AML-193 (cell line): ENCODE measurements at regions not wholly inside any gene's neighbourhood (a gene's known extent, or its start where the extent isn't known, plus 50 kb on each side); places are given as distances from the start of the nearest gene placed in this dataset.

Experiments
- DNase-seq, 2 experiments: peaks; one replicate each; lab custom pipeline; 2025; lab: John Stamatoyannopoulos, UW

DNA sequence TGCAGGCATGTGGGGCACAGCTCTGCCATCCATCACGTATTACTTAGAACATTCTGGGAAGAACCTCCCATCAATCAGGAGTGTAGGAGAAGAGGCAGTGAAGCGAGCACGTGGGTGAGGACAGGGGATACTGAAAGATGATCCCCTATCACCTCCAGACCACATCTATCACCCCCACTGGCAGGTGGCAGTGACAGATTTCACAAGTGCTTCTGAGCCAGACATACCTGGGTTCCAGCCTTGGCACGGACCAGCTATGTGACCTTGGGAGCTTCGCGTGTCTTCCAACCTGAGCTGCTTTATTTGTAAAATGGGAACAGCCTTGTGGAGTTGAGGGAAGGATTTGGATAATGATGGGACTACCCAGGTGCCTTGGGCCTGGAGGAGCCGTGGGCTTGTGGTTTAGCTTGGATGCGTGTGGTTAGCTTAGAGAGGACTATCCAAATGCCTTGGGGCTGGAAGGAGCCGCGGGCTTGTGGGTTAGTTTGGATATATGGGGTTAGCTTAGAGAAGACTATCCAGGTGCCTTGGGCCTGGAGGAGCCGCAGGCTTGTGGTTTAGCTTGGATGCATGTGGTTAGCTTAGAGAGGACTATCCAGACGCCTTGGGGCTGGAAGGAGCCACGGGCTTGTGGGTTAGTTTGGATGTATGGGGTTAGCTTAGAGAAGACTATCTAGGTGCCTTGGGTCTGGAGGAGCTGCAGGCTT lies 206.4 kb downstream of the ENGASE start:
- no peak for DNase-seq

DNA sequence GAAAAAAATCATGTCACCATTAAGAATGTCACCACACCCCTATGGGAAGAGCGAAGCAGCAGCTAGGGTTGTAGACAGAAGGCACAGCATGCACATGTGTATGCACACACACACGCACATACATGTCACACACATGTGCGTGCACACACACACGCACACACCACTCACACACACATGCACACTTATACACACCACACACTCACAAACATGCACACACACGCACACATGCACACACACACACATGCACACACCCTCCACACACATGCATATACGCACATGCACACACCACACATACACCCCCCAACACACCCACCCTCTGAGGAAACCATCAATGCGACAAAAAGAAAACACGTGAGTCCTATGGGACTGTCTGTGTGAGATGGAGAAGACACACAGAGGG lies 205.4 kb downstream of the ENGASE start:
- no peak for DNase-seq

DNA sequence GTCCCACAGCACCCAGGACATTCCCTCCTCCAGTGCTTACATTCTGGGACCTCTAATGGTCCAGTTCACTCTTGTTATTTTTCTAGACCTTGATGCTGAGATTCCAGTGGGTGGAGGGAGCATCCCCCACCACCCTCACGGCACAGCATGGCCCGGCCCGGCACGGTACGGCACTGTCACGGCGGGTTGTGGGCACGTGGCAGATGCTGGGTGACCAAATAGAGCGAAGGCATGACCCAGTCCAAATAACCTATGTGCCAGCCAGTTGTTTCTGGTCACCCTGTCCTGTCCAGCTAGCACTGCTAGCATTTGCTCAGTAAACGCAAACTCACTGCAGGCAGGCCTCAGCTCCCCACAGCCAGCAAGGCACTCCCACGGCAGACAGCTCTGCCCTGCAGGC lies 204.7 kb downstream of the ENGASE start:
- no peak for DNase-seq

DNA sequence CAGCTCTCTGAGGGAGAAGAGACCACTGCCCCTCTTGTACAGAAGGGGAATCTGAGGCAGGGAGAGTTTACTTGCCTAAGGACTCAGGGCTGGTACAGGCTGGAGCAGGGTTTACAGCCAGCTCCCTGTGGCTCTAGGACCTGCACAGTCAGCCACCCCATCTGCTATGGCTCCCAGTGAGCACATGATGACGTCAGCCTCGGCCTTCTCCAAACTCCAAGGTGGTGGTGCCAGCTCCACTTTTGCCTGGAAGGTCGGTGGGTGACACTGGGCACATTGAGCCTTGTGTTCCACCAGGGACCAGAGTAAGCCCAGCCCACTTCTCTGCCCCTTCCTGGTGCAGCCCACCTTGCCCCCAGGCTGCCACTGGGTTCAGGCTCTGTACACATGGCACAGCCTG lies 202.2 kb downstream of the ENGASE start:
- no peak for DNase-seq

DNA sequence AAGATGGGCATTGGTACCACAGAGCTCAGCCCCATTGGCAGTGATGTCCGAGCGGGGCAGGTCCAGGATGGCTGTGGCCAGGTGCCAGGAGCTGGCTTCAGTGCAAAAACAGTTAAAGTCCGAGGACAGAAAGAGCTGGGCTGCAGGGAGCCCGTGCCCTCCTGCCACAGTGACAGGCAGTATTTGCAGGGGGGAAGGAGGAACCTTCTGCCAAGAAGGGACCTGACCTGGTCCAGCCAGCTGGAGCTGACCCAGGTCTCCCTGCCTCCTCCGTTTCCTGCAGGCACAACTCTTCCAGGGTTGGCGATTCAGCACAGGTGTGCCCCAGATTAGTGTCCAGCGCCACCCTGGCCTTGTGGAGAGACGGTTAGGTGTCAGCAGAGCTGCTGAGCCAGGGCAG lies 199.0 kb downstream of the ENGASE start:
- no peak for DNase-seq

DNA sequence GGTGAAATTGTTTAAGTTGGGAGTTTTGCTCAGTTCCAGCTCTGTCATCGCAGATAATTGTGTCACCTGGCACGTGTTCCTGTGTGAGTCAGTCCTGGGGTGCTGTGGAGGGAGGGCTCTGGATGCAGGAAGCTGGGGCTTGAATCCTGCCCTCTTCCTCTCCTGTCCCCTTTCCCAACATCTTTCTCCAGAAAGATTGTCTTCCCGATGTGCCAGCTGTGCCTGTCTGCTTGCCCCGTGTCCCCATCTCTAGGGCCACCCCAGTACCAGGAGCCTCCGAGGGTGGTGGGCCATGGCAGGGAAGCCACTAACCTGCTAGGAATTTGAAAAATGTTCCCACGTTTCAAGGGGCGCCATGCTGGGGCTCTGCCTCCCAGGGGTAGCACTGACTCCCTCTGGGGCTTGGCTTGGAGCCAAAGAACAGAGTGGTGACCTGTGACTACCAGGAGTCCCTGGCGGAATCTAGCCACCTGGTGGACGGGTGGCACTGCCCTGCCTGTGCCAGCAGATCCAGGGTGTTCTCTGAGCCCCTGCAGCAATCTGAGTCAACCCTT lies 198.1 kb downstream of the ENGASE start:
- no peak for DNase-seq

DNA sequence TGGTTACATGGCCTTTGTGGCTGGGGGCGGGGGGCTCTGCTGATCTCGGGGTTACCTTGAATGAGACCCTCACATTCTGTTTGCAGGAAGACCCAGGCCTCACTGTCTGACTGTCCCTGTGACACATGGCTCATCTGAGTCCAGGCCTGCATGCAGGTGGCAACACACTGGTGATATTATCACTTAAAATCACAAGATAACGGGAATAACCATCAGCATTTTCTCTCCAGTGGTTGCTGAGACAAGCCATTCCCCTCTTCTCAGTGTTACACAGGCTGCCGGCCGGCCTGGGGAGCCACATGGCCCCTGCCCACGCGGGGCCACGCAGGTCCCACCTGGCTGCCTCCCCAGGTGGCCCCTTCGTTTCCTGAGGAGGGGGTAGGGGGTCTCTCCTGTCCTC lies 197.6 kb downstream of the ENGASE start:
- no peak for DNase-seq

DNA sequence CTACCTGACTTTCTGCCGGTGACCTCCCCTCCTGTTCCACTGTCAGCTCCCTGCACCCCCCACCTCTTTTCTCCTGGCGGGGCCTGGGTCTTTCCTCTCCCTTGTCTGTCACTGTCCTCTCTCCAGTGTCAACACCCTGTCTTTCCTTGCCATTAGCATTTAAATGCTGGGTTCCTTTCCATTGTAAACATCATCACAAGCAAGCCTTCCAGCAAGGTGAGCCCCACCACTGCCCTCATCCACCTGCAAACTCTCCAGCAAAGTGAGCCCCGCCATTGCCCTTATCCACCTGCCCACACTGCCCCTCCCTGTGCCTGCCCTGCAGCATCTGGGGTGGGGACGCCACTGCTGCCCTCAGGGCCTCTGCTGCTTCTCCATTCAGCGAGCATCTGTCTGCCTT lies 195.0 kb downstream of the ENGASE start:
- no peak for DNase-seq

DNA sequence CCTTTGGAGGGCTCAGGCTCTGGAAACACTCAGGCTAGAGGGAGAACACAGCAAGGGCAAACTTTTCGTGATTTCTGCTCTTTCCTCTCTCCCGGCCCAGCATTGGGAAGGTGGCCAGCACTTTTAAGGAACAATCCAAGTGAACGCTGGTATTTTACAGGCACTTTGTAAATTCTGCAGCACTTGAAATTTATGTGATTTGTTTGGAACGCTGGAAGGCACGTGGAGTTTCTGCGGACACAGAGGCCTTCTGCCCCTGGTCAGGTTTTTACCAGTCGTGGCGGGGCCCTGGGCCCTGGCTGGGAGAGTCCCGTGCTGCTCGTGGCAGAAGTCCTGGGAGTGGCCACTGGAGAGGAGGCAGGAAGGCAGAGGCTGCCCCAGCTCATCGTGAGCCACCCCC lies 188.6 kb downstream of the ENGASE start:
- no peak for DNase-seq

DNA sequence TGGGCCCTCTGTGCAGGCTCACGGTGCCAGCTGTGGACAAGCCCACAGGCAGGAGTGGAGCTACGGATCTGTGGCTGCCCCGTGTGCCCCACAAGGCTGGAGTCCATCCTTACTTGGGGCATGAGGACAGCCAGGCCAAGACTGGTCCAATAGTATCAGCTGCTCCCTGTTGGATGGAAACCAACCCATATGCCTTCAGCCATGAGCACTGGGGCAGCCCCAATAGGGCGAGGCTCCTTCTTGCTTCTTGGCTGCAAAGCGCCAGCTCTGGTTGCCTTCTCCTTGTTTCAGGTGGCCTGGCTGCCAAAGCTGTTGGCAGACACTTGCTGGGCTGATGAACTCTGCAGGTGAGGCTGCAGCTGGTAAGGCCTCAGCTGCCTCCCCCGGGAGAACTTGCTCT lies 188.0 kb downstream of the ENGASE start:
- DNase-seq: no peak

DNA sequence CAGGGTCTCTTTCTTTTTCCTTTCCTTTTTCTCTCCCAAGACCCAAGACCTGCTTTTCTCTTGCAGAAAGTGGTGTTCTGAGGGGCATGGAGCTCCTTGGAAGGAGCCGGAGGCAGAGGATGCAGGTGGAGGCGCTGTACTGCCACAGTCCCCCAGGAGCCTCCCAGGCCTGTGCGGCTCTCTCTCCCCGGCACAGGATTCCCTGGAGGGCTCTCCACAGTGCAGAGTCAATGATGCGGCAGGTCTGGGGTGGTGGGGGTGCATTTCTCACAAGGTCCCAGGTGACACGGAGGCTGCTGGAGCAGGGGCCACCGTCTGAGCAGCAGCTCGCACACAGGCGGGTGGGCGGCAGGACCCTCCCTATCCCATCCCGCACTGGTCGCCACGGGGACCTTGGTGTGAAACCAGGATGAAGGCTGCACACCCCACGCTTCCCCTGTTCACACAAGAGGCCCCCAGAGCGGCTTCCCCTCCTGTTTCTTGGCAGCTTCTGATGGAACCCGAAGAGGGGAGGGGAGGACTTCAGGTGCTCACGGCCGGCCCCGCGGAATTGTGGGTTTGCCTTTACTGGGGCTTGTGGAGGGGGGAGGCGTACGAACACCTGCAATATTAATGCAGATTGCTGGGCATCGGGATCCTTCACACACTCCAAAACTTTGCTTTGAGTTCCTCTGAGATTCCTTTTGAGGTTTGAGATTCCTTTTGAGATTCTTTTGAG lies 186.9 kb downstream of the ENGASE start:
- no peak for DNase-seq

DNA sequence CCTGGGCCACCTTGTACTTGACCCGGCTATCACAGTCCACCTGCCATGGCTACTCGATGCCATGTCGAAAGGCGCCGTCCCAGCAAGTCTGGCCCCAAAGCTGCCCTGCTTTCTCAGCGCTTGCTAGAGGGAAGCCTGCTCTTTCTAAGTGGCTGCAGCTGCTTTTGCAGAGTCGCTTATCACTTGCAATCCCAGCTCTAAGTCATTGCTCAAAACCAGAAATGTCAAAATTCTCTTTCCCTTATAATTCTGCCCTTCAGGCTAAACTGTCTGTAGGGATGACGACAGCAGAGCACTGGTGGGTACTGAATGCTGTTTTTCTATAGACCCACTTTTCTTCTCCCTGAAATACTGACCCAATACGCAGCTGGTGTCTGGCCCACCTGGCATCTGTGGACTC lies 184.2 kb downstream of the ENGASE start:
- no peak for DNase-seq

DNA sequence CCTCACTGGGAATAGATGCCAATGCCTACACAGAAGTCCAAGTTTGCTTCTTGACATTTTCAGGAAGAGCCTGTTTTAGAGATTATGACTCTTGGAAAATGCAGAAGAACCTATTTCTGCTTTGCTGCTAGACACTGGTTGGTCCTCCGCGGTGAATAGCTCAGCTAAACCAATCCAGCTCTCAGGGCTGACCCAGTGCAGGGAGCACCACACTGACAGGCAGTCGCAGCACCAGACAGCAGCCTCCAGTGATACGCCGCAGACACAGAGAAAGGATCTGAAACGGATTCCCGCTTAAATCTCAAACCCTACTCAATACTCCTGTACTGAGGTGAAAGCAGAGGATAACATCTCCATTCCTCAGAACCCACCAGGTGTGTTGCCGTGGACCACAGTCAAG lies 183.4 kb downstream of the ENGASE start:
- DNase-seq: no peak

DNA sequence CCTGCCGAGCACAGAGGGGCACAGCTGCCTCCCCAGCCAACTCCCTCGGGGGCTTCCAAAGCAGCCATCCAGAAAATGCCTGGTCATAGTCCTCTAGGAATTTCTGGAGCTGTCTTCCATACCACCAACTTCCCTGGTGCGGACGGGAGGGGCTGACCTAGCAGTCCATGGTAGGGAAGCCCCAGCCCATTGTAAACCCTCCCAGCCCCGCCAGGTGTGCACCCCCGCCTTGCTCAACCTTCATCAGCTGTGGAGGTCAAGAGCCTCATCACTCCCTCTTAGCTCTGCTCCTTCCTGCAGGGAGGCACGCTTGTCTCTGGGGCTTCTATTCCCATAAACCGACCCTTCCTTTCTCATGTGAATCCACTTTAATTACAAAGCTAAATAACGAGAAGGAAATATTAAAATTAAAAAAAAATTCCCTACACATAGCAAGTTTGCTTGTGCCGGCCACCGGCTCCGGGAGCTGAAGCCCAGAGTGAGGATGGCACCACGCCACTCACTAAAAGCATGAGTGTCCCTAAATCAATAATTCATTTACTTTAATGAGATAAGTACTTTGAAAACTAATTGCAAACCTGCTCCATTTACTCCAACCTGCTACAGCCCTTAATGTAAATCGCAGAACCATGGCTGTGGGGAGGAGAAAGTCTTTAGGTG lies 181.4 kb downstream of the ENGASE start:
- DNase-seq: no peak

DNA sequence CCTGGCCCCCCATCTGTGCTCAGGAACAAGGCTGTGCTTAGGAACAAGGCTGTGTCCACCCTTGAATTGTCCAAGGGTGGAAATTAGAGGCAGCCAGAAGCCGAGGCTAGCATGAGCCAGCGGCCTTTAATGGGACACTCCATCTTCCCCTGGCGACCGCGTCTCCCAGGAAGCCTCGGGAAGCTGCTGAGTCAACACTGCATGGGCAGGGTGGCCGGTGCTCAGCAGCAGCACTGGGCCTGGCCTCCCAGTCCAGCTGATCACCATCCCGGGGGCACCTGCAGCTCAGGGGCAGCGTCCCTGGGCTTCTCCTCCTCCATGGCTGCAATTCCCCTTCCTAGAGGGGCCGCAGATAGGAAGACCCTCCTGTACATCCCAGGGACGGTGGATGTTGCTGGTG lies 180.8 kb downstream of the ENGASE start:
- DNase-seq: no peak

DNA sequence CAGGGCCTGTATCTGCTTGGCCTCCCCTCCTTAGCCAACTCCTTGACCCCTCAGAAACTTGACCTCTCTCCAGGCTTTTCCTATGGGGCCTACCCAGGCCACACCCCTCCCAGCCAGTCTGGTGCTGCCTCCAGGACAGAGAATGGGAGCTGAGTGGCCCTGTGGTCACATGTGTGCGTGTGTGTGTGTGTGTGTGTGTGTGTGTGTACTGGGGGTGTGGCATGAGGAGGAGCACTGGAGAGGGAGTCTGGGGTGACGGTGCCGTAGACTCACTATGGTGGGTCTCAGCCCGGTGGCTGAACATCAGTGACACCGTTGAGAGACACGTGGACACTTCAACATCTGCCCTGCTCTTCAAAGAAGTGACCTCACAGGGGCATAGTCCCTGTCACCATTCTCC lies 180.4 kb downstream of the ENGASE start:
- DNase-seq: no peak

DNA sequence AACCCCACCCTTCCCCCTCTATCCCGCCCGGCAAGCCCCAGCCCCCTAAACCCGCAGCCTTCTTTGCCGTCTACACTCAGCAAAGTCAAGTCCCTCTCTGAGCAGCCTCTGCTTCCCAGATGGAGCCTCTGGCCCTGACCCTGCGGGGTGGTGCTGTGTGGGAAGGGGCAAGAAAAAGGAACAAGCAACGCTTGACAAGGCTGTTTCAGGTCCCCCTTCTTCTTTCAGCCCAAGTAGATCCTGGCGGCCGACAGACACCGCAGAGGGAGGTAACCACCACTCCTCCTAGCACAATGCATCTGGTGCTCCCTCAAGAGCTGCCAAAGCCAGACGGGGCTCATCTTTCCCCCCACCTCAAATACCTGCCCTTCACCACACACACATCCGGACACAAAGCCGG lies 178.3 kb downstream of the ENGASE start:
- DNase-seq: no peak

DNA sequence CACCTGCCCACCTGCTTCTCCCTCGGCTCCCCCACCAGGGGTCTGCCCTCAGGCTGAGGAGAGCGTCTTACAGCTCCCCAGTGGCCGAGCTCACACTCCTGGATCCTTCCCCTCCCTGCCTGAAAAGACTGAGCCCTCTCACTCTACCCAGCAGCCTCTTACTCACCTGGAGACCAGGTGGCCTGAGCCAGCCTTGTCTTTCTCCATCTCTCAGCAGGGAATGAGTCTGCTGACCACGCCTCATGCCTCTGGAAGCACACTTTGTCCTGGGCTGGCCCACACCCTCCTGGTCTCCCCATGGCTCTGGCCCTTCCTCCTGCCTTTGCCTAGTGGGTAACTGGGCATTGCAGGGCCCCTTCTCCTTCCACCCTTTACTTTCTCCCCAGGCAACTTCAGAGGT lies 177.2 kb downstream of the ENGASE start:
- no peak for DNase-seq

DNA sequence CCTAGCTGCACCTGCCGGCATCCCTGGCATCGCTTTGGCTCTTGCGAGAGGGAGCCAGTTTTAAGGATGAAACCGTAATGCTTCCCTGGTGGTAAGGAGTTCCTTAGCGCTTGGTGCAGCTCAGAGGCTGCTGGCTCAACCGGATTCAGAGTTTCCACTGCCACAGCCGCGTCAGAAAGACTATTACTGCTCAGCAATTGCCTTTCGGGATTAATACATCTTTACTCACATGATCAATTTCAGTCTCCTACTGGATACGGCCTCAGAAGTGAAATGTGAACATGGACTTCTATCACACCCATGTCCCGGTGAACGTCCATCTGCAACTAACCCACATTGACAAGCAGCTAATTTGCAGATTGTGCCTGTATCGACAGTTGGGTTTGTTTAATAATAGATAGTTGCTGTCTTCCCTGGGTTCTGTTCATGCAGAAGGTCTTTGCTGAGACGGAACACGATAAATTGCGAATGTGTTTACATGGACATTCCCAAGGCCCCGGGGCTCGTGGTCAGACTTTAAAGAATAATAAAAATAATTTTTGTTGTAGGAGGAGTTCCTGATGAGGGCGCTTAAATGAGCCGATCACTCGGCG lies 175.4 kb downstream of the ENGASE start:
- DNase-seq: no peak

DNA sequence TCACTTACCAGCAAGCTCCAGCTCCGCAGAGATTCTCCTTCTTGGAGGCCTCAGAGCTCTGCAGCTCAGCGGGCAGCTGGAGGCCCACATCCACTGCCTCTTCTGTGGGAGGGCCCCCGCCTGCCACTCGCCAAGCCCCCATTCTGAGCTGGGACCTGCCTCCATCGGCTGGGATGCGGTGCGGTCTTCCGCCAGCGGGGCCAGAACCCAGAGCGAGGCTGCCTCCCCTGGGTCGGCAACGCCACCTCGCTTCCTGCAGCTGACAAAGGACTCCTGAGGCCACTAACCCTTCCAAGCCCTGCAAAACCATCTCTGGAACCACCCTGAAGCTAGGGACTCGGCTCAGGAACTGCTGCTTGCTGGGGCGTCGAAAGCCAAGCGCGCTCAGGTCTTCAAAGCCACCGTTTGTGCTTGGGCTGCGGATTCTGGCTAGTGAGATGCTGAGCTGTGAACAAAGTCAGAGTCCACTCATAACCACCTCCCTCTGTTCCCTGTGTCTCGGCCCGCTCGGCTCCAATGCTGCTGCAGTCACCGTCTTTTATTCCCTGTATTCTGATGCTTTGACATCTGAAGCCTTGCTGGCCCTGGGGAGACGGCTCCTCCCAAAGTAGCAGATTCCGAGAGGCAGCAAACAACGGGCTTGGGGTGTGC lies 174.3 kb downstream of the ENGASE start:
- no peak for DNase-seq

DNA sequence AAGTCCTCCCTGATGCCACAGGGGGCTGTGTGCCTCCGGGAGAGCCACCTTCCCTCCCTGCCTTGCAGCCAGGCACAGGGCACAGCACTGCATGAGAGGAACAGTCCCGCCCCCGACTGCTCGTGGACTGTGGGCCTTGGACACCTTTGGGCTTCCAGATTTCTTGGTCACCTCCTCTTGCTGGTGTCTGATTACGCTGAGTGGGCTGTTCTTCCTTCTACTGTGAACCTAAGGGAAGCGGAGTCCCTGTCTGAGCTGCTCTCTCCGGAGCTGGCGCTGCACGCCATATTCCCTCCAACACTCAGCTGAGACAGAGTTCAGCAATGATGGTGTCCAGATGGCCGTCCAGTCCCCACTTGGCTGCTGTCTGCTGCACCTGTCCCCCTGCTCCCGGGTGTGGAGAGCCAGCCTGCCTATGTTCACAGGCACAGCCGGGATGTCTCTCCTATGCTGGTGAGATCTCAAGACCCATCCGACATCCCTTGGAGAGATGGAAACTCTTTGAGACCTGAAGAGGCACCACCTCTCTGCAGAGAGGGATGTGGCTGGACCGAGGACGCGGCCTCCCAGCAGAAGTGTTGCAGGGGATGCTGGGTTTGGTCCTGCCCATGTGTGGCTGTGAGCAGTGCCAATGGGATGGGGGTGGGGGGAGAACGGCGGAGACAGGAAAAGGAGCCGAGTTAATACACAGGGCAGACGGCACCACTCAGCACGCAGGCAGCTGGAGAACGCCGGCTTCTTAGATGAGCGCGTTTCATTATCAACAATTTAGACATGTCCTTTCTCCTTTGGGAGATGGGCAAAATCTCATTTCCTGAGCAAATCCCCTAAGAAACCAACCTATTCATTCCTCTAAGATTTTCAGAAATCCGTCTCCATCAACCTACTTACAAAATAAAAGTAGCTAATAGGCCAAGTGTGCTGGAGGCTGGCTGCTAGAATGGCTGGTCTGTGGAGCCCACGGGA lies 171.9 kb downstream of the ENGASE start:
- DNase-seq: no peak
